Ammon's horn (tissue), 1 donor: ENCODE measurements at regions not wholly inside any gene's neighbourhood (a gene's known extent, or its start where the extent isn't known, plus 50 kb on each side); places are given as distances from the start of the nearest gene placed in this dataset.

Experiments
- DNase-seq: peaks from one replicate; pipeline ENCODE4 v3.0.0-alpha.2; 2016; ENCODE audit warnings: low spot score

- peak; percentile 43 for DNase-seq
These were observed 72.9 kb upstream of the HK2 start for GRCh38 chr2:74760875-74761630.

GRCh38 chr2:74762789-74763188 is 71.1 kb upstream of the HK2 start:
- no peak for DNase-seq

GRCh38 chr2:74763962-74764428 is 69.9 kb upstream of the HK2 start:
- DNase-seq: peak; percentile 66

GRCh38 chr2:74764429-74765272 is 69.3 kb upstream of the HK2 start:
- no peak for DNase-seq

GRCh38 chr2:74766780-74767179 is 67.1 kb upstream of the HK2 start:
- no peak for DNase-seq

GRCh38 chr2:74767618-74768017 is 66.3 kb upstream of the HK2 start:
- DNase-seq: no peak

- no peak for DNase-seq
These were observed 65.5 kb upstream of the HK2 start for GRCh38 chr2:74768401-74768914.

- no peak for DNase-seq
These were observed 61.9 kb upstream of the HK2 start for GRCh38 chr2:74772046-74772445.

GRCh38 chr2:74777161-74777900 is 56.6 kb upstream of the HK2 start:
- no peak for DNase-seq

- no peak for DNase-seq
These were observed 55.3 kb upstream of the HK2 start for GRCh38 chr2:74778381-74779264.

GRCh38 chr2:74779265-74779558 is 54.7 kb upstream of the HK2 start:
- DNase-seq: no peak

- no peak for DNase-seq
These were observed 54.3 kb upstream of the HK2 start for GRCh38 chr2:74779587-74780135.
